ENCODE measurements at regions not wholly inside any gene's neighbourhood (a gene's known extent, or its start where the extent isn't known, plus 50 kb on each side); places are given as distances from the start of the nearest gene placed in this dataset.

DNA sequence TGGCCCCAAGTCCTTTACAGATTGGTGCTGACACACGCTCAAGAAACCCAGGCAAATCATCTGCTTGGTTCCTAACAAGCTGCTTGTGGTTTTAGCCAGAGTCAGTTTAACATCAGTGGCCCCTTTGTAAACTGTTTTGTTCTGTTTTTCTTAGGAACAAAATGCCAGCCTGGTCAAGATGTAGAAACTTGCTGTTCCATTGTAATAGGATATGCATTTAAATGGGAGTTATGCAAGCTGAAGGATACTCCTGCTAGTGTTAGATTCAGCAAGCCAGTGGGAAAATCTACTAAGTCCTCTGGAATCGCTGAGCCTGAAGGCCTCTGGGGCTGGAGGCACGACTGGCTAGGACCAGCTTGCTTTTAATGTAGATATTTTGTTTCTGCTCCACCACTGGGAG lies 391.1 kb downstream of the TLE4 start (continued):
- TF ChIP-seq, protein P1, sequence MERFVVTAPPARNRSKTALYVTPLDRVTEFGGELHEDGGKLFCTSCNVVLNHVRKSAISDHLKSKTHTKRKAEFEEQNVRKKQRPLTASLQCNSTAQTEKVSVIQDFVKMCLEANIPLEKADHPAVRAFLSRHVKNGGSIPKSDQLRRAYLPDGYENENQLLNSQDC (CRISPR knock-in tag; IDR thresholded peaks at IDR 0.05) = no peak
- TF ChIP-seq CBX8 (IDR thresholded peaks at IDR 0.05; ENCODE audit: borderline replicate concordance, extremely low read depth, low read depth, low read length, poor library complexity, severe bottlenecking) = no peak

DNA sequence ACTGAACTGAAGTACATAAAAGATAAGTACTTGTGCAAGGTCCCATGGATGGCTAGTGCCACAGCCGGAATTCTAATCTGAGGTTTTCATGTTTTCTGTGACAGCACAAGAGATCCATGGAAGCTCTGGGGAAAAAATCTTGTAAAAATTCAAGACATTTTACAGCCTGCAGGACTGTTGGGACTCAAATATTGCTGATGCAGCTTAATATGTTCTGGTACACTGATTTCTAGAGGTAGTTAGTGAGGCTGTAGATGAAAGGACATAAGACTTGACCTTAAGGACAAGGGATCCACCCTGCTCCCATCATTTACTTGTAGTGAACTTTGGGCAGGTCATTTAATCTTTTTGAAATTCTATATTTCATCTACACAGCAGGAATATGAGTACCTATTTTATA lies 390.4 kb downstream of the TLE4 start:
- in situ Hi-C loops (cut with MboI) = no loop called here
- POLR2A ChIA-PET = no interaction called here

DNA sequence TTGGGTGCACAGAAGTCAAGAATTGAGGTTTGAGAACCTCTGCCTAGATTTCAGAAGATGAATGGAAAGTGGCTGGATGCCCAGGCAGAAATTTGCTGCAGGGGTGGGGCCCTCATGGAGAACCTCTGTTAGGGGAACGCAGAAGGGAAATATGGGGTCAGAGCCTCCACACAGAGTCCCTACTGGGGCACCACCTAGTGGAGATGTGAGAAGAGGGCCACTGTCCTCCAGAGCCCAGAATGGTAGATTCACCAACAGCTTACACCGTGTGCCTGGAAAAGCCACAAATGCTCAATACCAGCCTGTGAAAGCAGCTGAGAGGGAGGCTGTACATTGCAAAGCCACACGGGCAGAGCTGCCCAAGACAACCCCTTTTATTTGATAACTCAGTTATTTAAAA lies 383.5 kb downstream of the TLE4 start:
- POLR2A ChIA-PET = no interaction called here
- intact Hi-C loops (cut with micrococcal nuclease) (no loop called here), in situ Hi-C loops (cut with MboI) (no loop called here)
- no peak overlapping the region for H3K9ac ChIP-seq (ENCODE audit: insufficient read depth in 1 of 2, low read depth in 2 of 2, low read length in 2 of 2)
- ATAC-seq (no peak), DNase-seq (ENCODE audit: extremely low read depth in 1 of 4, low spot score in 3 of 4) (no peak), FAIRE-seq (no peak)
- no peaks in the 10 kb centered on the region for H3K9me1 ChIP-seq (ENCODE audit: control insufficient read depth, insufficient read depth, low read length)
- CTCF ChIA-PET (ENCODE audit: low intra/inter-chr PET ratio) = no interaction called here
- no peak overlapping the region for H3K4me3 ChIP-seq
- BruUV-seq (replicated peaks) = no TSS peak
- H3K36me3 ChIP-seq (ENCODE audit: control insufficient read depth, insufficient read depth, low read length) = no peaks in the 10 kb centered on the region
- no peaks in the 10 kb centered on the region for H3K79me2 ChIP-seq (ENCODE audit: control insufficient read depth, insufficient read depth, low read length)
- no peaks in the 10 kb centered on the region for H3K9me3 ChIP-seq (replicated peaks; ENCODE audit: control insufficient read depth, insufficient read depth, low read depth, low read length)
- no peaks in the 10 kb centered on the region for H3K4me1 ChIP-seq (replicated peaks in 1 of 2; ENCODE audit: control insufficient read depth in 2 of 2, insufficient read depth in 2 of 2, low read length in 2 of 2)
- H3K27me3 ChIP-seq (ENCODE audit: control insufficient read depth in 2 of 2, insufficient read depth in 2 of 2, low read length in 2 of 2) = no peaks in the 10 kb centered on the region
- H3K4me2 ChIP-seq (ENCODE audit: insufficient read depth, low read length) = no peak overlapping the region
- H4K20me1 ChIP-seq (replicated peaks; ENCODE audit: control insufficient read depth, insufficient read depth, low read length) = no peaks in the 10 kb centered on the region
- H3K27ac ChIP-seq (ENCODE audit: extremely low read depth, low read depth, low read length) = no peak overlapping the region
- no peak overlapping the region for H2AFZ ChIP-seq (ENCODE audit: low read depth, low read length)
- 17% methylated on average over 3 of the region's 3 CpGs for WGBS (ENCODE audit: insufficient coverage, low coverage, missing lambda C conversion rate)
- TF ChIP-seq BHLHE40 (IDR thresholded peaks at IDR 0.05; ENCODE audit: low read length) = no peak
- no peak for TF ChIP-seq ZNF212 (CRISPR knock-in tag; IDR thresholded peaks at IDR 0.05)
- TF ChIP-seq ZBTB17 (CRISPR knock-in tag; IDR thresholded peaks at IDR 0.05) = no peak
- TF ChIP-seq STAT5A (IDR thresholded peaks at IDR 0.05; ENCODE audit: borderline replicate concordance, low read length) = no peak
- TF ChIP-seq ZZZ3 (IDR thresholded peaks at IDR 0.05) = no peak
- no peak for TF ChIP-seq ESRRB (CRISPR knock-in tag; IDR thresholded peaks at IDR 0.05; ENCODE audit: borderline replicate concordance)
- no peak for TF ChIP-seq KDM1A (IDR thresholded peaks at IDR 0.05)
- TF ChIP-seq TBP (optimal IDR thresholded peaks at IDR 0.05; ENCODE audit: low read depth, low read length) = no peak
- no peak for TF ChIP-seq ETS2 (tag; IDR thresholded peaks at IDR 0.05; ENCODE audit: borderline replicate concordance, poor library complexity, severe bottlenecking)
- no peak for TF ChIP-seq ZNF23 (CRISPR knock-in tag; IDR thresholded peaks at IDR 0.05)
- no peak for TF ChIP-seq CREB1 (IDR thresholded peaks at IDR 0.05)
- no peak for TF ChIP-seq CREB1 (CRISPR knock-in tag; IDR thresholded peaks at IDR 0.05)
- TF ChIP-seq, protein P2, sequence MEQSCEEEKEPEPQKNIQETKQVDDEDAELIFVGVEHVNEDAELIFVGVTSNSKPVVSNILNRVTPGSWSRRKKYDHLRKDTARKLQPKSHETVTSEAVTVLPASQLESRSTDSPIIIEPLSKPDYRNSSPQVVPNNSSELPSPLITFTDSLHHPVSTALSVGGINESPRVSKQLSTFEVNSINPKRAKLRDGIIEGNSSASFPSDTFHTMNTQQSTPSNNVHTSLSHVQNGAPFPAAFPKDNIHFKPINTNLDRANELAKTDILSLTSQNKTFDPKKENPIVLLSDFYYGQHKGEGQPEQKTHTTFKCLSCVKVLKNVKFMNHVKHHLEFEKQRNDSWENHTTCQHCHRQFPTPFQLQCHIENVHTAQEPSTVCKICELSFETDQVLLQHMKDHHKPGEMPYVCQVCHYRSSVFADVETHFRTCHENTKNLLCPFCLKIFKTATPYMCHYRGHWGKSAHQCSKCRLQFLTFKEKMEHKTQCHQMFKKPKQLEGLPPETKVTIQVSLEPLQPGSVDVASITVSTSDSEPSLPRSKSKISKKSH (CRISPR knock-in tag; IDR thresholded peaks at IDR 0.05) = no peak

More for the DNA sequence above, 390.4 kb downstream of the TLE4 start:
- no peak overlapping the region for H3K27ac ChIP-seq (ENCODE audit: extremely low read depth, low read depth, low read length)
- BruUV-seq (replicated peaks) = no TSS peak
- no peak overlapping the region for H3K4me3 ChIP-seq
- 13% methylated on average over 1 of the region's 1 CpG for WGBS (ENCODE audit: insufficient coverage, low coverage, missing lambda C conversion rate)
- no peaks in the 10 kb centered on the region for H3K9me3 ChIP-seq (replicated peaks; ENCODE audit: control insufficient read depth, insufficient read depth, low read depth, low read length)
- no peaks in the 10 kb centered on the region for H3K36me3 ChIP-seq (ENCODE audit: control insufficient read depth, insufficient read depth, low read length)
- no peaks in the 10 kb centered on the region for H3K79me2 ChIP-seq (ENCODE audit: control insufficient read depth, insufficient read depth, low read length)
- CTCF ChIA-PET (ENCODE audit: low intra/inter-chr PET ratio) = no interaction called here
- DNase-seq (ENCODE audit: extremely low read depth in 1 of 4, low spot score in 3 of 4) = no peak
- H3K9ac ChIP-seq (ENCODE audit: insufficient read depth in 1 of 2, low read depth in 2 of 2, low read length in 2 of 2) = no peak overlapping the region
- H3K27me3 ChIP-seq (ENCODE audit: control insufficient read depth in 2 of 2, insufficient read depth in 2 of 2, low read length in 2 of 2) = no peaks in the 10 kb centered on the region
- no peaks in the 10 kb centered on the region for H3K9me1 ChIP-seq (ENCODE audit: control insufficient read depth, insufficient read depth, low read length)
- no peak for FAIRE-seq
- no peaks in the 10 kb centered on the region for H4K20me1 ChIP-seq (replicated peaks; ENCODE audit: control insufficient read depth, insufficient read depth, low read length)
- H3K4me1 ChIP-seq (replicated peaks in 1 of 2; ENCODE audit: control insufficient read depth in 2 of 2, insufficient read depth in 2 of 2, low read length in 2 of 2) = no peaks in the 10 kb centered on the region
- H3K4me2 ChIP-seq (ENCODE audit: insufficient read depth, low read length) = no peak overlapping the region
- ATAC-seq = no peak
- H2AFZ ChIP-seq (ENCODE audit: low read depth, low read length) = no peak overlapping the region
- TF ChIP-seq MAFK (IDR thresholded peaks at IDR 0.05; ENCODE audit: low read length) (0 out of 2 replicates have a peak, but pooled peaks have one; percentile 6), MAFF (IDR thresholded peaks at IDR 0.05; ENCODE audit: low read length) (peak; percentile 57), SRSF1 (IDR thresholded peaks at IDR 0.05; ENCODE audit: low read depth, low read length) (no peak)
- intact Hi-C loops (cut with micrococcal nuclease) = no loop called here
